Thyroid gland (tissue), 4 donors: ENCODE measurements at regions not wholly inside any gene's neighbourhood (a gene's known extent, or its start where the extent isn't known, plus 50 kb on each side); places are given as distances from the start of the nearest gene placed in this dataset.
"Not testable (repeated sequence)": the region's sequence is repeated elsewhere in the genome, so short reads cannot be mapped to it uniquely, and the experiment has no call there.

Experiments used
- DNase-seq, 2 donors: peaks; one replicate each; pipeline ENCODE4 v3.0.0-alpha.2; 2019
- H3K27ac ChIP-seq, 3 donors: fragments of 200-600 bp; sonication (generic); 1 replicate in 2 of 3; 2 replicates in 1 of 3; pipeline ENCODE4 v1.5.1; 2016 to 2019; ENCODE audit warnings: mild to moderate bottlenecking in 1 of 3, moderate library complexity in 1 of 3
- H3K27me3 ChIP-seq: fragments of 200-600 bp; sonication (generic); one replicate; pipeline ENCODE4 v1.5.1; 2019
- H3K36me3 ChIP-seq, 2 donors: fragments of 200-600 bp; sonication (generic); one replicate each; pipeline ENCODE4 v1.5.1; 2016 to 2019
- H3K4me1 ChIP-seq, 2 donors: fragments of 200-600 bp; sonication (generic); one replicate each; pipeline ENCODE4 v1.5.1; 2017 to 2019
- H3K4me3 ChIP-seq, 3 donors: fragments of 200-600 bp; sonication (generic); replicated peaks in 1 of 3; 1 replicate in 2 of 3; 2 replicates in 1 of 3; pipeline ENCODE4 v1.5.1; 2016; ENCODE audit warnings: mild to moderate bottlenecking in 1 of 3
- H3K9me3 ChIP-seq: fragments of 200-600 bp; sonication (generic); one replicate; pipeline ENCODE4 v1.5.1; 2017
- WGBS, 2 donors: methylation state at CpG; one replicate each; pipeline ENCODE4 v1.1.5; 2017; 5-methylcytosine and 5-hydroxymethylcytosine counted together
- intact Hi-C: fragments of 100-400 bp; cut with DNase I; formaldehyde crosslinking; loops from one replicate; pipeline ENCODE4 v1.15.1; 2023
- TF ChIP-seq, protein P1 (sequence below), 6 experiments: fragments of 200-600 bp in 3 of 6; fragments of 450-650 bp in 3 of 6; sonication (generic) in 3 of 6; IDR thresholded peaks; one replicate each; pipeline ENCODE4 v1.5.1; 2016 to 2019; ENCODE audit warnings: antibody characterized with exemption in 6 of 6, mild to moderate bottlenecking in 2 of 6, inconsistent platforms in 1 of 6, moderate library complexity in 1 of 6

- H3K9me3 ChIP-seq, DNase-seq, H3K36me3 ChIP-seq, H3K4me1 ChIP-seq, H3K27me3 ChIP-seq, intact Hi-C loops, H3K27ac ChIP-seq, H3K4me3 ChIP-seq: not testable (repeated sequence)
- WGBS, 2 donors = 65 to 69% methylated on average over 6 of the region's 6 CpGs
Measured at GRCh38 chr7:76806010-76806409, 178.9 kb upstream of the POMZP3 start.

DNA sequence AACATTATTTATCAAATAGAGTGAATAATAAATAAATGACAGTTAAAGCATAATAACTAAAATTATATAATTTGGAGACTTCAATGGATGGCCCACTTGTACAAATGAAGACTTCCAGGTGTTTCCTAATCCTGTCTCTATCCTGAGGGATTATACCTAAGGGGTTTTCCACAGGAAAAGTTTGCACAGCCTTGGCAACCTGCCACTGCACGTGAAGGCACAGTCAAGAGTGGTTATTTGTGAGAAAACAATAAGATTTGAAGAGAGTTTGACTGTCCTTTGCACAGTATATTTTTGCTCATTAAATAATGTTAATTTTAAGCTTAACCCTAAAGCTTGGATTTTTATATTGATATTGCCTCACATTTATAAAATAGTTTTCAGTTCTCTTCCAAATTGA lies 178.2 kb upstream of the POMZP3 start:
- H3K4me1 ChIP-seq, H3K9me3 ChIP-seq, H3K27me3 ChIP-seq, H3K27ac ChIP-seq, H3K36me3 ChIP-seq, H3K4me3 ChIP-seq, intact Hi-C loops: not testable (repeated sequence)
- peak; percentile 12 to 30 for DNase-seq
- 22 to 30% methylated on average over 1 of the region's 1 CpG for WGBS, 2 donors

DNA sequence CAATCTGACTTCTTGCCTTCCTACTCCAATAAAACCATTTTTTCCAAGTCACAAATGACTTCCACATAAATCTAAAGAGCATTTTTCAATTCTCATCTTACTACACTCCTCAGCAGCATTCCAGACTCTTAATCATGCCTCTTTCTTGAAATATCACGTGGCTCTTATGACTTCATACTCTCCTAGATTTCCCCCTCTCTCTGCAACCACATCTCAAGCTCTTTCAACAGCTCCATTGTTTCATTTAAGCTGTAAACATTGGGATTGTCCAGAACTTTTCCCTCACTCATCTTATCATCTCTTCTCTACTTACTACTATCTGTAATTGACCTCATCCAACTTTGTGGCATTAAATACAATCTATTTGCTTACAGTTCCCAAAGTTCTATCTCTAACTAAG lies 170.6 kb upstream of the POMZP3 start:
- 61 to 68% methylated on average over 1 of the region's 1 CpG for WGBS, 2 donors
- H3K27ac ChIP-seq, H3K4me1 ChIP-seq, H3K36me3 ChIP-seq, H3K9me3 ChIP-seq, H3K27me3 ChIP-seq, H3K4me3 ChIP-seq, DNase-seq, intact Hi-C loops: not testable (repeated sequence)

DNA sequence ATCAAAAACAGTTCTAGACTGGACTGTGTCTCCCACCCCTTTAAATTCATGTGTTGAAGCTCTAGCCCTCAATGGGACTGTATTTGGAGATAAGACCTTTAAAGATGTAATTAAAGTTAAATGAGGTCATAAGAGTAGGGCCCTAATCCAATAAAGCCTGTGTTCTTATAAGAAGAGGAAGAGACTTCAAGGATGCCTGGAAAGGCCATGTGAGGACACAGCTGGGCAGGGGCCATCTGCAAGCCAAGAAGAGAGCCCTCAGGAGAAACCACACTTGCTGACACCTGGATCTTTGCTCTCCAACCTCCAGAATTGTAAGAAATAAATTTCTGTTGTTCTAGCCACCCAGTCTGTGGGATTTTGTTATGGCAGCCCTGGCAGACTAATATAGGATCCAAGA lies 153.6 kb upstream of the POMZP3 start:
- H3K36me3 ChIP-seq, H3K27ac ChIP-seq, intact Hi-C loops, H3K27me3 ChIP-seq, H3K9me3 ChIP-seq, H3K4me1 ChIP-seq, H3K4me3 ChIP-seq: not testable (repeated sequence)
- DNase-seq = peak; percentile 2

GRCh38 chr7:76774279-76774678 lies 147.2 kb upstream of the POMZP3 start:
- H3K4me1 ChIP-seq, H3K36me3 ChIP-seq, H3K4me3 ChIP-seq, H3K27me3 ChIP-seq, H3K9me3 ChIP-seq, intact Hi-C loops, H3K27ac ChIP-seq: not testable (repeated sequence)
- peak in 1 of 2 donors; percentile 4 for DNase-seq
- 68 to 94% methylated on average over 2 of the region's 2 CpGs for WGBS, 2 donors
- TF ChIP-seq, protein P1, sequence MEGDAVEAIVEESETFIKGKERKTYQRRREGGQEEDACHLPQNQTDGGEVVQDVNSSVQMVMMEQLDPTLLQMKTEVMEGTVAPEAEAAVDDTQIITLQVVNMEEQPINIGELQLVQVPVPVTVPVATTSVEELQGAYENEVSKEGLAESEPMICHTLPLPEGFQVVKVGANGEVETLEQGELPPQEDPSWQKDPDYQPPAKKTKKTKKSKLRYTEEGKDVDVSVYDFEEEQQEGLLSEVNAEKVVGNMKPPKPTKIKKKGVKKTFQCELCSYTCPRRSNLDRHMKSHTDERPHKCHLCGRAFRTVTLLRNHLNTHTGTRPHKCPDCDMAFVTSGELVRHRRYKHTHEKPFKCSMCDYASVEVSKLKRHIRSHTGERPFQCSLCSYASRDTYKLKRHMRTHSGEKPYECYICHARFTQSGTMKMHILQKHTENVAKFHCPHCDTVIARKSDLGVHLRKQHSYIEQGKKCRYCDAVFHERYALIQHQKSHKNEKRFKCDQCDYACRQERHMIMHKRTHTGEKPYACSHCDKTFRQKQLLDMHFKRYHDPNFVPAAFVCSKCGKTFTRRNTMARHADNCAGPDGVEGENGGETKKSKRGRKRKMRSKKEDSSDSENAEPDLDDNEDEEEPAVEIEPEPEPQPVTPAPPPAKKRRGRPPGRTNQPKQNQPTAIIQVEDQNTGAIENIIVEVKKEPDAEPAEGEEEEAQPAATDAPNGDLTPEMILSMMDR (IDR thresholded peaks at IDR 0.05) = peak in 3 of 6 experiments; percentile 44 to 50 (median 46)

DNA sequence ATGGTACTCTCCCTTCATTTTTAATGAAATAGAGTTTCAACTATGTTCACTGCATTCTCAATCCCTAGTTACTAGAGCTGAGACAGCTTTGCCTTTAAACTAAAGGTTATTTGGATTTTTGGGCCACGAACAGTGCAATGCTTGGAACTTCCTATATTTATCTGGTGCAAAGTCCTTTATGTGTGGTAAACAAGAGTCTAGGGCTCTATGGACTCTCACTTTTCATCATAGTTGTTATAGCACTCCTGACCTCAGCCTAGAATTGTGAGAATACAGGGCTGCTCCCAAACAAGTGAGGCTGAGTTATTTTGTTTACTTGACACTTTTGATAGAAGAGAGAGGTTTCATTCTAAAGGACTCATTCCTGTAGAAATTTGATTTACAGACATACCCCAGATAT lies 144.9 kb upstream of the POMZP3 start:
- H3K4me3 ChIP-seq, H3K4me1 ChIP-seq, H3K27me3 ChIP-seq, H3K9me3 ChIP-seq, intact Hi-C loops, H3K27ac ChIP-seq, H3K36me3 ChIP-seq, DNase-seq: not testable (repeated sequence)
- 80 to 86% methylated on average over 1 of the region's 1 CpG for WGBS, 2 donors

- H3K4me3 ChIP-seq, H3K27me3 ChIP-seq, intact Hi-C loops, H3K36me3 ChIP-seq, H3K9me3 ChIP-seq, DNase-seq, H3K4me1 ChIP-seq, H3K27ac ChIP-seq: not testable (repeated sequence)
- 80 to 87% methylated on average over 2 to 3 of the region's 3 CpGs for WGBS, 2 donors
Measured at GRCh38 chr7:76763977-76764376, 136.9 kb upstream of the POMZP3 start.

- H3K27me3 ChIP-seq, H3K4me3 ChIP-seq, H3K9me3 ChIP-seq, DNase-seq, H3K27ac ChIP-seq, intact Hi-C loops, H3K4me1 ChIP-seq, H3K36me3 ChIP-seq: not testable (repeated sequence)
Measured at GRCh38 chr7:76760546-76761220, 133.6 kb upstream of the POMZP3 start.

DNA sequence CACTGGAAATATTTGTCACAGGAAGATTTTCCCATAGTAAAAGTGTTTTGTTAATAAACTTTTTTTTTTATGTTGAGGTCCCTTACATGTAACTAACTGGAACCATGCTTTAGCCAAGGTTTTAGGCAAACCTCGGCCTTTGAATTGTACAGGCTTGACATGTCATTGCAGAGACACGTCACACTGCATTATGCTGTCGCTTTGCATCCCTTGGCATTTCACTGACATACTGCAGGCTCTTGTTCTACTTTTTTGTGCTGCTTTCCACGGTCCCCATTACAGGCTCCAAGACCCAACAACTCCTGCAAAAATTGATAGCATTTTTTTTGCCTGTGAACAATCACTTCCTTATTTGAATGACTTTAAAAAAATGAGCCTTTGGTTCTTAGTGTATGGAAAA lies 112.5 kb upstream of the POMZP3 start:
- intact Hi-C loops, H3K36me3 ChIP-seq, H3K9me3 ChIP-seq, DNase-seq, H3K27ac ChIP-seq, H3K4me3 ChIP-seq, H3K4me1 ChIP-seq, H3K27me3 ChIP-seq: not testable (repeated sequence)
- 78 to 79% methylated on average over 4 of the region's 4 CpGs for WGBS, 2 donors

GRCh38 chr7:76736724-76737123 lies 109.6 kb upstream of the POMZP3 start:
- WGBS, 2 donors = 63% methylated on average over 2 of the region's 2 CpGs; no CpG with 5 or more reads in 1 of the 2 donors
- H3K36me3 ChIP-seq, intact Hi-C loops, H3K4me1 ChIP-seq, H3K27me3 ChIP-seq, H3K4me3 ChIP-seq, DNase-seq, H3K27ac ChIP-seq, H3K9me3 ChIP-seq: not testable (repeated sequence)

DNA sequence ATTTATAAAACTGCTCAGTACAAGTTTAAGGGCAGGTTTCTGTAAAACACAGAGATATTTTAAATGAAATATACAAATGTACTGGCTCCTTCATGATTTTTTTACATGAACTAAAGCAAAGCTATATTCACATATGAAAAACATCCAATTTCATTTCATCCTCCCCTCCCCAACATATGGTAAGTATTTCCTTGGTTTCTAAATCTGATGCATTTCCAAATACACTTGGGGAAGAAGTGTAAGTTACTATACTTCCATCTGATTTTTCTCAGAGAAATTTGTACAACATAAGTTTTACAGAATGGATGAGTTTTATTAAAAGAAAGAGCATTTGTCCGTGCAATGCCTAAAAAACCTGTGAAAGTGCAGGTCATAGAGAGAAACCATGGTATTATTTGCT lies 109.0 kb upstream of the POMZP3 start:
- DNase-seq, H3K27ac ChIP-seq, intact Hi-C loops, H3K4me1 ChIP-seq, H3K27me3 ChIP-seq, H3K9me3 ChIP-seq, H3K36me3 ChIP-seq, H3K4me3 ChIP-seq: not testable (repeated sequence)
- WGBS, 2 donors = 74 to 81% methylated on average over 1 of the region's 1 CpG

- WGBS, 2 donors = 100% methylated on average over 1 of the region's 1 CpG; no CpG with 5 or more reads in 1 of the 2 donors
- H3K27me3 ChIP-seq, H3K36me3 ChIP-seq: not testable (repeated sequence)
Measured at GRCh38 chr7:76735668-76736067, 108.6 kb upstream of the POMZP3 start.

GRCh38 chr7:76728571-76728974 lies 101.5 kb upstream of the POMZP3 start:
- H3K36me3 ChIP-seq, H3K27me3 ChIP-seq, H3K9me3 ChIP-seq, H3K27ac ChIP-seq, intact Hi-C loops, H3K4me3 ChIP-seq, H3K4me1 ChIP-seq: not testable (repeated sequence)
- 87 to 97% methylated on average over 20 to 23 of the region's 23 CpGs for WGBS, 2 donors
- DNase-seq = peak; percentile 19

More at GRCh38 chr7:76735668-76736067, 108.6 kb upstream of the POMZP3 start:
- H3K4me1 ChIP-seq, DNase-seq, H3K27ac ChIP-seq, H3K4me3 ChIP-seq, H3K9me3 ChIP-seq, intact Hi-C loops: not testable (repeated sequence)
